Lung (tissue), 11 donors: ENCODE measurements at regions not wholly inside any gene's neighbourhood (a gene's known extent, or its start where the extent isn't known, plus 50 kb on each side); places are given as distances from the start of the nearest gene placed in this dataset.

Source experiments
- ATAC-seq: fragments of 200-7000 bp; cut with Tn5 transposase; one replicate; pipeline ENCODE4 v1.9.1; 2020; ENCODE audit warnings: moderate number of reproducible peaks; ENCODE audit not compliant: insufficient read depth, low FRiP score
- DNase-seq, 3 donors: peaks; one replicate each; pipeline ENCODE4 v3.0.0-alpha.2; 2013 to 2017
- H3K27ac ChIP-seq, 2 donors: one replicate each; pipeline ENCODE4 v1.5.1; 2013; ENCODE audit warnings: mild to moderate bottlenecking in 2 of 2, moderate library complexity in 2 of 2, control low read depth in 1 of 2, inconsistent platforms in 1 of 2, low read depth in 1 of 2, low read length in 1 of 2
- H3K27me3 ChIP-seq, 3 donors: one replicate each; pipeline ENCODE4 v1.5.1; 2013; ENCODE audit warnings: low read length in 2 of 3; ENCODE audit not compliant: control insufficient read depth in 3 of 3, insufficient read depth in 3 of 3
- H3K36me3 ChIP-seq, 4 donors: one replicate each; pipeline ENCODE4 v1.5.1; 2013; ENCODE audit warnings: low read length in 4 of 4, mild to moderate bottlenecking in 1 of 4, moderate library complexity in 1 of 4; ENCODE audit not compliant: control insufficient read depth in 4 of 4, insufficient read depth in 4 of 4
- H3K4me1 ChIP-seq, 5 donors: one replicate each; pipeline ENCODE4 v1.5.1; 2013; ENCODE audit warnings: low read length in 5 of 5, mild to moderate bottlenecking in 2 of 5, moderate library complexity in 1 of 5; ENCODE audit not compliant: control insufficient read depth in 5 of 5, insufficient read depth in 5 of 5
- H3K4me3 ChIP-seq: one replicate; pipeline ENCODE4 v1.5.1; 2013; ENCODE audit warnings: mild to moderate bottlenecking, control low read depth, moderate library complexity
- H3K9ac ChIP-seq, 2 donors: one replicate each; pipeline ENCODE4 v1.5.1; 2013; ENCODE audit warnings: low read length in 2 of 2, control low read depth in 1 of 2; ENCODE audit not compliant: insufficient read depth in 1 of 2
- H3K9me3 ChIP-seq, 4 donors: one replicate each; pipeline ENCODE4 v1.5.1; 2013; ENCODE audit warnings: low read length in 3 of 4, mild to moderate bottlenecking in 1 of 4, moderate library complexity in 1 of 4; ENCODE audit not compliant: control insufficient read depth in 4 of 4, insufficient read depth in 3 of 4
- WGBS, 2 donors: extraction: QIAGEN DNeasy Blood & Tissue Kit; methylation state at CpG; one replicate each; pipeline ENCODE4 v1.1.7; 2013; 5-methylcytosine and 5-hydroxymethylcytosine counted together
- TF ChIP-seq, protein P1 (sequence below): IDR thresholded peaks from 2 replicates; pipeline ENCODE4 v1.5.1; 2012; ENCODE audit warnings: mild to moderate bottlenecking; ENCODE audit errors: control extremely low read depth, extremely low read depth
- donor health status: control.
- donor health status: control.
- donor health status: Bipolar disorder and iron deficiency.
- donor health status: healthy.
- donor health status: DM: yes; HTN: yes; CAD: no.

DNA sequence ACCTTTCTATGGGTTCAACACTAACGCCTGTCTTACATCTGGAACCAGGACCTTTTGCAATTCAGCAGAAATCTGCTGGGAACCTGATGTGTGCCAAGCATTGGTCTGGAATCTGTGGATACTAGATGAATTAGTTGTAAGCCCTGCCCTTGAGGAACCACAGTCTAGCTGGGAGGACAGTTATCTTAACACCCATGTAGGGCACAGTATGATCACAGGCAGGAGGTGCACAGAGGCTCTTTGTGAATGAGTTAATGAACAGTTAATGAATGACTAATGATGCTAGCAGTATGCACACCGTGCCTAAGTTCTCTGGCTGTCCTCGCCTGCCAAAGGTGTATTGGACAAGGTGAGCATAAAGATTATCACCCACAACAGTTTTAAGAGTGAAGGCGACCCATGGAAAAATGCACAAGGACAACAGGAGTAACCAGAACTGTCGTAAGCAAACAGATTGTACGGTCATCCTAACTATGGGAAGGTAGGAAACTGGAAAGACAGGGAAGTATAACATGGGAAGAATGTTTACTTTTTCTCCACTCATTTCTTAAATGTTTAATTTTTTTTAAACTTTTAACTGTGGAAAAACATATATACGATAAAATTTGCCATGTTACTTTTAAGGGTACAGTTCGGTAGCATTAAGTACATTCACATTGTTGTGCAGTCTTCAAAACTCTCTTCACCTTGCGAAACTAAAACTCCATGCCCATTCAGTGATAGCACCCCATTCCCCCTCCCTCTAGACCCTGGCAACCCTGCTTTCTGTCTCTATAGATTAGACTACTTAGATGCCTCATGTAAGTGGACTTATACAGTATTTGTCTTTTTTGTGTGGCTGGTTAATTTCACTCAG is 139.9 kb downstream of the CXCL12 start:
- peaks cover 0 to 3% (median 0%) of the 10 kb centered on the region in 5 donors for H3K4me1 ChIP-seq
- DNase-seq = no peak
- 76 to 89% methylated on average over 9 of the region's 9 CpGs for WGBS, 2 donors
- no peak for ATAC-seq
- TF ChIP-seq, protein P1, sequence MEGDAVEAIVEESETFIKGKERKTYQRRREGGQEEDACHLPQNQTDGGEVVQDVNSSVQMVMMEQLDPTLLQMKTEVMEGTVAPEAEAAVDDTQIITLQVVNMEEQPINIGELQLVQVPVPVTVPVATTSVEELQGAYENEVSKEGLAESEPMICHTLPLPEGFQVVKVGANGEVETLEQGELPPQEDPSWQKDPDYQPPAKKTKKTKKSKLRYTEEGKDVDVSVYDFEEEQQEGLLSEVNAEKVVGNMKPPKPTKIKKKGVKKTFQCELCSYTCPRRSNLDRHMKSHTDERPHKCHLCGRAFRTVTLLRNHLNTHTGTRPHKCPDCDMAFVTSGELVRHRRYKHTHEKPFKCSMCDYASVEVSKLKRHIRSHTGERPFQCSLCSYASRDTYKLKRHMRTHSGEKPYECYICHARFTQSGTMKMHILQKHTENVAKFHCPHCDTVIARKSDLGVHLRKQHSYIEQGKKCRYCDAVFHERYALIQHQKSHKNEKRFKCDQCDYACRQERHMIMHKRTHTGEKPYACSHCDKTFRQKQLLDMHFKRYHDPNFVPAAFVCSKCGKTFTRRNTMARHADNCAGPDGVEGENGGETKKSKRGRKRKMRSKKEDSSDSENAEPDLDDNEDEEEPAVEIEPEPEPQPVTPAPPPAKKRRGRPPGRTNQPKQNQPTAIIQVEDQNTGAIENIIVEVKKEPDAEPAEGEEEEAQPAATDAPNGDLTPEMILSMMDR = no peak
- H3K9ac ChIP-seq = no peak overlapping the region
- H3K27me3 ChIP-seq = no peaks in the 10 kb centered on the region
- no peak overlapping the region for H3K27ac ChIP-seq
- H3K36me3 ChIP-seq = no peaks in the 10 kb centered on the region
- no peak overlapping the region for H3K4me3 ChIP-seq
- H3K9me3 ChIP-seq = no peaks in the 10 kb centered on the region

- Histone ChIP-seq H3K4me1 (no peaks in the 10 kb centered on the region), H3K9me3 (no peaks in the 10 kb centered on the region), H3K36me3 (no peaks in the 10 kb centered on the region), H3K9ac (no peak overlapping the region), H3K27me3 (no peaks in the 10 kb centered on the region), H3K27ac (no peak overlapping the region), H3K4me3 (no peak overlapping the region)
- TF ChIP-seq, protein P1 = no peak
- 72 to 79% methylated on average over 7 of the region's 7 CpGs for WGBS, 2 donors
- DNase-seq (no peak), ATAC-seq (no peak)
These were observed 140.9 kb downstream of the CXCL12 start for GRCh38 chr10:44243851-44244510.

DNA sequence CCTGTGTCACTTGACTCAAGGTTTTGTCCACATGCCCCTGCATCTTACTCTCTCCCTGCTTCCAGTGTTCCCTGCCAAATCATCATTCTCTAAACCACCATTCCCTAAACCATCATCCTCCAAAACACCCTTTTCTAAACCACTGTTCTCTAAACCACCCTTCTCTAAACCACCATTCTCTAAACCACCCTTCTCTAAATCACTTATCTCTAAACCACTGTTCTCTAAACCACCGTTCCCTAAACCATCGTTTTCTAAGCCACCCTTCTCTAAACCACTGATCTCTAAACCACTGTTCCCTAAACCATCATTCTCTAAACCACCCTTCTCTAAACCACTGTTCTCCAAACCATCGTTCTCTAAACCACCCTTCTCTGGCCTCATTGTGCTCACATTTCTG is 142.1 kb downstream of the CXCL12 start:
- no peak overlapping the region for H3K27ac ChIP-seq
- 62 to 72% methylated on average over 3 of the region's 3 CpGs for WGBS, 2 donors
- no peak for DNase-seq
- H3K36me3 ChIP-seq = no peaks in the 10 kb centered on the region
- H3K9me3 ChIP-seq = no peaks in the 10 kb centered on the region
- H3K9ac ChIP-seq = no peak overlapping the region
- no peaks in the 10 kb centered on the region for H3K27me3 ChIP-seq
- TF ChIP-seq, protein P1 = no peak
- H3K4me3 ChIP-seq = no peak overlapping the region
- no peak for ATAC-seq
- H3K4me1 ChIP-seq = no peaks in the 10 kb centered on the region
